Head of caudate nucleus (tissue), 42 donors: ENCODE measurements at regions not wholly inside any gene's neighbourhood (a gene's known extent, or its start where the extent isn't known, plus 50 kb on each side); places are given as distances from the start of the nearest gene placed in this dataset.
"Not testable (repeated sequence)": the region's sequence is repeated elsewhere in the genome, so short reads cannot be mapped to it uniquely, and the experiment has no call there.

ENCODE experiments used
- DNase-seq, 42 donors: peaks; one replicate each; pipeline versions ENCODE4 v3.0.0 to v3.0.0-alpha.2; 2020 to 2021; ENCODE audit warnings: mixed read lengths in 7 of 42
- intact Hi-C: fragments of 100-400 bp; cut with DNase I; formaldehyde crosslinking; loops from one replicate; pipeline ENCODE4 v1.15.0; 2022

DNA sequence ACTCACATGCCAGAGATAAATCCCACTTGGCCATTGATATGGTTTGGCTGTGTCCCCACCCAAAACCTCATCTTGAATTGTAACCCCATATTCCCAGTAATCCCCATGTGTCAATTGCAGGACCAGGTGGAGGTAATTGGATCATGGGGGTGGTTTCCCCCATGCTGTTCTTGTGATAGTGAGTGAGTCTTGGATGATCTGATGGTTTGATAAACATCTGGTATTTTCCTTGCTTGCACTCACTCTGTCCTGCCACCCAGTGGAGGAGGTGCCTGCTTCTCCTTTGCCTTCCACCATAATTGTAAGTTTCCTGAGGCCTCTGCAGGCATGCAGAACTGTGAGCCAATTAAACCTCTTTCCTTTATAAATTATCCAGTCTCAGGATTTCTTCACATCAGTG lies 50.4 kb upstream of the B3GAT2 start:
- intact Hi-C loops: not testable (repeated sequence)

DNA sequence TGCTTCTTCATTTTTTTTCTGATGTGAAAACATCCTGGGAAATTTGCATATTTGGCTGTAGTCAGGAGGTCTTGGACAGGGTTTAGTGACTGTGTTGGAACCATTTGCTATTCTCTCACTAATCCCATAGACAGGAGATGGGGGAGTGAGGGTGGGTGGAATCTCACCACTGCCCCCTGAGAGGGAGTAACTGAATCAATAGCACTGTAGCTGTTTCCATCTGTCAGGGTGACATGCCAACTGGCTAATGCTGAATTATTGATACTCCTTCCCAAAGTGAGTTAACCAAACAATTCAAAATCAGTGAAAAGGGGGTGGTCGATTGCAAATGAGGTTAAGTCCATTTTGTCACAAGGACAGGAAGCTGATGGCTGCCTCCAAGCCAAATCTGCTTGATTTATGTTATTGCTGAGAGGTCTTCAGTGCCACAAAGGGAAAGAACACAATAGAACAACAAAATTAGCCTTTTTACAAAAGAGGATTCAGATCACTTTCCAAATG lies 55.1 kb upstream of the B3GAT2 start:
- DNase-seq: no peak
- intact Hi-C loops: loop anchor here (10.0 kb wide), 1 partner anchor 307 kb away; no protein-coding TSS in a partner anchor

More for the DNA sequence above, 50.4 kb upstream of the B3GAT2 start:
- DNase-seq: not testable (repeated sequence)

DNA sequence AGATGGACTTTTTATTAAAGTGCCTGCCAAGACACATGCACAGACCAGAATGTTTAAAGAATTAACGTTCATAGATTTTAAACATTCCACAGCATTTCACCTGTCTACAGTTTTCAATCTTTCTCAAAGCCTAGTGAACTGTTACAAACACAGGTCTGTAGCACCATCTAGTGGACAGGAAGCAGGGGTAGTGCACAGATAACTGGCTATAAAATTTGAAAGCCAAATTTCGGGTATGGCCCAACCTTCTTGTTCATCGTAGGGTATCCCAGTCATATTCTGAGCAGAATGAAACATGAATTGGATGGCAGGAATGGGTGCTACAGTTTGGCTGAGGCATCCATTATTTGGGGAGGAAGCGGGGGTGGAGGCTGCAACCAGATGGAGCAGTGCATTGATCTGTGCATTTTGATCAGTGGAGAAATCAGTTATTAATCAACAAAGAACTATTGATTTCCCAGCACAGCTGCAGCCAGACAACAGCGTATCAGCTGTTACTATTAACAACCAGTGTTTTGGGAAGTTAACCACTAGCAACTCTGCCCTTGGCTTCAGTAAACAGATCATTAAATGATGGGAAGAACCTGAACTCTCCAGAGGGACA lies 56.1 kb upstream of the B3GAT2 start:
- DNase-seq: peak in 18 of 42 donors; percentile 19 to 66 (median 45)
- intact Hi-C loops: loop anchor here (10.0 kb wide), 1 partner anchor 308 kb away; no protein-coding TSS in a partner anchor

GRCh38 chr6:71015392-71015791 lies 58.5 kb upstream of the B3GAT2 start:
- no peak for DNase-seq
- intact Hi-C loops: loop anchor here (10.0 kb wide), 1 partner anchor 311 kb away; no protein-coding TSS in a partner anchor

- peak in 26 of 42 donors; percentile 6 to 73 (median 44) for DNase-seq
These were observed 71.5 kb upstream of the B3GAT2 start for GRCh38 chr6:71028236-71028876.

DNA sequence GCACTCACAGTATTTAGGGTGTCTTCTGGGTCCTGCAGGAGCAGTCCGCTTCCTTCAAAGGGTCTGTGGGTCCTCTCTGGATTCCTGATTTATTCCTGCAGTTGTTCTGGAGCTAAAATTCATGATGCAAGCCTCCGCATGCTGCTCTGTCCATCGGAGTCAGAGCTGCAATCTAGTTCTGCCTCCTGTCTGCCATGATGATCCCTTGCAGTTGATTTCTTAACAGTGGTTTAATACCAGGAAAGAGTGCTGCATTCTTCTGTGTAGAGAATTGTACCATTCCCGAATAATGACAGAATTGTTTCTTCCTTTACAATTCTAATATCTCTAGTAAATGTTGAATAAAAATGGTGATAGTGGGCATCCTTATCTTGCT lies 72.0 kb upstream of the B3GAT2 start:
- no peak for DNase-seq
- intact Hi-C loops: no loop called here

More at GRCh38 chr6:71028236-71028876, 71.5 kb upstream of the B3GAT2 start:
- intact Hi-C loops: no loop called here

- no peak for DNase-seq
- intact Hi-C loops: no loop called here
These were observed 72.7 kb upstream of the B3GAT2 start for GRCh38 chr6:71029555-71029954.

GRCh38 chr6:71031912-71032311 lies 75.1 kb upstream of the B3GAT2 start:
- DNase-seq: no peak

GRCh38 chr6:71033171-71033570 lies 76.3 kb upstream of the B3GAT2 start:
- no peak for DNase-seq
- intact Hi-C loops: no loop called here

More at GRCh38 chr6:71031912-71032311, 75.1 kb upstream of the B3GAT2 start:
- intact Hi-C loops: no loop called here

DNA sequence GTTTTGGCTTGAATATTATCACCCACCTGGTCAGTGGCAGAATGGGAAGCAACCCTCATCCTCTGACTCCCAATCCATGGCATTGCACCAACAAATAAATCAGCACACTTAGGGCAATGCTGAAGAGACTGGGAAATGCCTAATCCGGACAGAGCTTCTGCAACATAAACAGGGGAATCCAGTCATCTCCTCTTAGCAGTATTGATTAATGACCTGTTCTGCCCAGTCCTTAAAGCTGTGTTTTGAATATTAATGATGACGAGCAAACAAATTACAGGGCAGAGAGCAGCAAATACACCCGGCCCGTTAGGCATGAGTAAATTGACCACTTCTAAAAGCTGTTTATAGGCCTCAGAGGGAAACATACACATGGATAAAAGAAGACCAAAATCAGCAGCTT lies 77.0 kb upstream of the B3GAT2 start:
- intact Hi-C loops: no loop called here
- no peak for DNase-seq

- DNase-seq: peak in 5 of 42 donors; percentile 6 to 43 (median 37)
- intact Hi-C loops: no loop called here
These were observed 77.9 kb upstream of the B3GAT2 start for GRCh38 chr6:71034563-71035345.

DNA sequence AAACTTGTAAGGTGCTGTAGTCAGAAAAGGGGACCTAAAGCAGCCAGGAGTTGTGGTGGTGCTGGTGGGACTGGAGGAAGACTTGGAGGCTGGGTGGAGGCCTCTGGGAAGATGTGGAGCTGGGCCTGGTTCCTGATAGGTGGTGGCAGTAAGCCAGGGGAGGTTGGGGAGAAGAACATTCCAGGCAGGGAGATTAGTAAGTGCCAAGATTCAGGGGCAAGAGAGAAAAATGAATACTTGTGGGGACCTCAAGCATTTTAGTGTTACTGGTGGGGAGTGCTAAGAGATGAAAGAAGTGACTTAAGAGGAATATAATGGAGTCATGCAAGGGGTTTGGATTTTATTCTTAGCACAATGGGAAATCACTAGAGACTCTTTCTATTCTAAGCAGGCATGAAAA lies 79.0 kb upstream of the B3GAT2 start:
- no peak for DNase-seq
- intact Hi-C loops: no loop called here

- no peak for DNase-seq
- intact Hi-C loops: no loop called here
These were observed 82.0 kb upstream of the B3GAT2 start for GRCh38 chr6:71038711-71039344.

DNA sequence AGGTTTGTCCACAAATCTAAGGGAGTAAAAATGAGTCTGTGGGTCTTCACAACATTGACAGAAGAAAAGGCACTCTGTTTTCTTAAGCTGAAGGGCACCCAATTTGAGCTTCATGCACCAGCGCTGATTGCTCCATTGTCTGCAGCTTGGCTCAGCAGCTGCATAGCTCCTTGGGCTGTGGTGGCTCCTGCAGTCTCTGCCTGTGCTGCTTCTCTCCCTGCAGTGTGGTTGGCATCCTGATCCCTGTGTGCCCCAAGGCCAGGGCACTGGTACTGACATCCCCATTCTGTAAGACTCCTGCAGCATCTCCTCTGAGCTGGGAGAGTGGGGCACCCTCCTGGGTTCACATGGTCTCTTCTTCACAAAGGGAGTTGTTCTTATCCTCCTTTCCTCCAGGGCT lies 83.2 kb upstream of the B3GAT2 start:
- intact Hi-C loops: no loop called here
- peak in 2 of 42 donors; percentile 11 to 15 for DNase-seq

DNA sequence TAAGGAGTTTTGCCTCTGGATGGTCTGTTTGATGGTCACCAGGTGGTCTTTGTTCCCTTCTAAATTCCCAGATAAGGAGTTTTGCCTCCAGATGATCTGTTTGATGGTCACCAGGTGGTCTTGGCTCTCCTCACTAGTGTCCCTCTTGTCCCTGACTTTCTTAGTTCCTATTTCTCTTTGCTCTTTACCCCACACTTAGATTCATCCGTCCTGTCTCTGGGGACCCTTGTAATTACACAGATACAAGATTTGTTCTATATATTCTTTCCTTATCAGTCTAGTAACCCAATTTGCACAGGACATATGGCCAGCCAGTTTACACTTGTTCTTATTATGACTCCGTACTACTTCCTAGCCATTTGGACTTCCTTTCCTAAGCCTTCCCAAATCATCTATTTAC lies 84.0 kb upstream of the B3GAT2 start:
- no peak for DNase-seq
- intact Hi-C loops: no loop called here

GRCh38 chr6:71043902-71044301 lies 87.0 kb upstream of the B3GAT2 start:
- peak in 1 of 42 donors; percentile 39 for DNase-seq
- intact Hi-C loops: no loop called here

GRCh38 chr6:71044753-71045152 lies 87.9 kb upstream of the B3GAT2 start:
- intact Hi-C loops: no loop called here
- DNase-seq: no peak

GRCh38 chr6:71045296-71045695 lies 88.4 kb upstream of the B3GAT2 start:
- intact Hi-C loops: no loop called here
- no peak for DNase-seq

DNA sequence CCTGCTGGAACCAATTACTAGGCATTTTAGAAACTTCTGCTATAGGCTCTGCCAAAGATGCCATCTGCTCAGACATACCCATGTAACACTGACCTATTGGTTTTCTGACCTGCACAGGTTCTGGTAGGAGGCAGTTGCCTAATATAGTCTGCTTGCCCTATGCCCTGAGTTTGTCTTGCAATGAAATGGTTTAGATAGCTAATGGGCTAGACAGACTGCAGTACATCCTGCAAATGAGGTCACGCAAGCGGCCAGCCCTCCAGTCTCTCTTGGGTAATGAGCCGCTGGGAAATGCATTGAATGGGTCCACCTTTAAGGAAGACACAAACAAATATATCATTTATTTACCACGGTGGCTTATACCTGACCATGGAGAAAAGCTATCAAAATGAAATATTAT lies 90.6 kb upstream of the B3GAT2 start:
- intact Hi-C loops: no loop called here

More for the DNA sequence above, 90.6 kb upstream of the B3GAT2 start:
- no peak for DNase-seq
